ENCODE measurements at regions not wholly inside any gene's neighbourhood (a gene's known extent, or its start where the extent isn't known, plus 50 kb on each side); places are given as distances from the start of the nearest gene placed in this dataset.

GRCh38 chr6:117126213-117126612 is 139.1 kb upstream of the VGLL2 start:
- FAIRE-seq (no peak), DNase-seq (ENCODE audit: insufficient read length, low spot score) (no peak)
- TF ChIP-seq SPI1 (IDR thresholded peaks at IDR 0.05; ENCODE audit: low read depth, low read length): no peak
- no peak for TF ChIP-seq POLR2AphosphoS5 (IDR thresholded peaks at IDR 0.05; ENCODE audit: low read depth, low read length)
- TF ChIP-seq TAF1 (IDR thresholded peaks at IDR 0.05; ENCODE audit: low read depth, low read length): no peak
- TF ChIP-seq PAX5 (IDR thresholded peaks at IDR 0.05; ENCODE audit: insufficient read depth, low read length, severe bottlenecking): no peak
- TF ChIP-seq POLR2A (IDR thresholded peaks at IDR 0.05; ENCODE audit: low read depth, low read length): no peak
- TF ChIP-seq POU2F2 (IDR thresholded peaks at IDR 0.05; ENCODE audit: low read depth, low read length): no peak

GRCh38 chr6:117128052-117128451 is 137.3 kb upstream of the VGLL2 start:
- no peak for DNase-seq (ENCODE audit: insufficient read length, low spot score)
- FAIRE-seq: no peak
- no peak for TF ChIP-seq SPI1 (IDR thresholded peaks at IDR 0.05; ENCODE audit: low read depth, low read length)
- no peak for TF ChIP-seq POLR2A (IDR thresholded peaks at IDR 0.05; ENCODE audit: low read depth, low read length)
- TF ChIP-seq PAX5 (IDR thresholded peaks at IDR 0.05; ENCODE audit: insufficient read depth, low read length, severe bottlenecking): no peak
- TF ChIP-seq POLR2AphosphoS5 (IDR thresholded peaks at IDR 0.05; ENCODE audit: low read depth, low read length): no peak
- TF ChIP-seq TAF1 (IDR thresholded peaks at IDR 0.05; ENCODE audit: low read depth, low read length): no peak
- no peak for TF ChIP-seq POU2F2 (IDR thresholded peaks at IDR 0.05; ENCODE audit: low read depth, low read length)

- TF ChIP-seq PAX5 (IDR thresholded peaks at IDR 0.05; ENCODE audit: insufficient read depth, low read length, severe bottlenecking): no peak
- TF ChIP-seq POLR2AphosphoS5 (IDR thresholded peaks at IDR 0.05; ENCODE audit: low read depth, low read length): no peak
- TF ChIP-seq TAF1 (IDR thresholded peaks at IDR 0.05; ENCODE audit: low read depth, low read length): no peak
- TF ChIP-seq SPI1 (IDR thresholded peaks at IDR 0.05; ENCODE audit: low read depth, low read length): no peak
- TF ChIP-seq POLR2A (IDR thresholded peaks at IDR 0.05; ENCODE audit: low read depth, low read length): no peak
- TF ChIP-seq POU2F2 (IDR thresholded peaks at IDR 0.05; ENCODE audit: low read depth, low read length): no peak
- DNase-seq (ENCODE audit: insufficient read length, low spot score) (no peak), FAIRE-seq (no peak)
These were observed 135.2 kb upstream of the VGLL2 start for GRCh38 chr6:117130125-117130524.

GRCh38 chr6:117136702-117137101 is 128.7 kb upstream of the VGLL2 start:
- no peak for DNase-seq (ENCODE audit: insufficient read length, low spot score)
- FAIRE-seq: no peak
- TF ChIP-seq SPI1 (IDR thresholded peaks at IDR 0.05; ENCODE audit: low read depth, low read length): no peak
- TF ChIP-seq POLR2A (IDR thresholded peaks at IDR 0.05; ENCODE audit: low read depth, low read length): no peak
- TF ChIP-seq POU2F2 (IDR thresholded peaks at IDR 0.05; ENCODE audit: low read depth, low read length): no peak
- no peak for TF ChIP-seq TAF1 (IDR thresholded peaks at IDR 0.05; ENCODE audit: low read depth, low read length)
- TF ChIP-seq PAX5 (IDR thresholded peaks at IDR 0.05; ENCODE audit: insufficient read depth, low read length, severe bottlenecking): no peak
- no peak for TF ChIP-seq POLR2AphosphoS5 (IDR thresholded peaks at IDR 0.05; ENCODE audit: low read depth, low read length)

GRCh38 chr6:117137711-117138110 is 127.6 kb upstream of the VGLL2 start:
- no peak for TF ChIP-seq TAF1 (IDR thresholded peaks at IDR 0.05; ENCODE audit: low read depth, low read length)
- TF ChIP-seq POLR2AphosphoS5 (IDR thresholded peaks at IDR 0.05; ENCODE audit: low read depth, low read length): no peak
- TF ChIP-seq PAX5 (IDR thresholded peaks at IDR 0.05; ENCODE audit: insufficient read depth, low read length, severe bottlenecking): no peak
- TF ChIP-seq SPI1 (IDR thresholded peaks at IDR 0.05; ENCODE audit: low read depth, low read length): no peak
- TF ChIP-seq POU2F2 (IDR thresholded peaks at IDR 0.05; ENCODE audit: low read depth, low read length): no peak
- no peak for TF ChIP-seq POLR2A (IDR thresholded peaks at IDR 0.05; ENCODE audit: low read depth, low read length)
- FAIRE-seq (no peak), DNase-seq (ENCODE audit: insufficient read length, low spot score) (no peak)

DNA sequence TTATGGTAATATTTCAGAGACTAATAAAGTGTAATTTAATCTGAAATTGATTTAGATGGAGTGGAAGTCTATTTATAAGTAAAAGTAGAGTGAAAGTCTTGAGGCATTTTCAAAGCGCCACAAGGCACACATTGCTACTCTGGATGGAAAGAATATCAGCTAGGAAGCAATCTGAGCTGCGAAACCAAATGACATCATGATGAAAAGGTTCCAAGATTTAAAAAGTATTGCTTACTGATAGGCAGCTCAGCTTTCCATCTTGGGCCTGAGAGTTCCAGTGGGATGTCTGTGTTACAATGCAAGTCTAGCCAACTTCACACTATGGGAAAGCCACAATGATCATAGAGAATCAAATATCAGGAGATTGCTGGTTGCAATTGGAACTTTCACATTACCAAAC is 126.9 kb upstream of the VGLL2 start:
- no peak for TF ChIP-seq TAF1 (IDR thresholded peaks at IDR 0.05; ENCODE audit: low read depth, low read length)
- no peak for TF ChIP-seq SPI1 (IDR thresholded peaks at IDR 0.05; ENCODE audit: low read depth, low read length)
- no peak for TF ChIP-seq POU2F2 (IDR thresholded peaks at IDR 0.05; ENCODE audit: low read depth, low read length)
- no peak for TF ChIP-seq POLR2A (IDR thresholded peaks at IDR 0.05; ENCODE audit: low read depth, low read length)
- TF ChIP-seq POLR2AphosphoS5 (IDR thresholded peaks at IDR 0.05; ENCODE audit: low read depth, low read length): no peak
- TF ChIP-seq PAX5 (IDR thresholded peaks at IDR 0.05; ENCODE audit: insufficient read depth, low read length, severe bottlenecking): no peak
- no peak for FAIRE-seq

DNA sequence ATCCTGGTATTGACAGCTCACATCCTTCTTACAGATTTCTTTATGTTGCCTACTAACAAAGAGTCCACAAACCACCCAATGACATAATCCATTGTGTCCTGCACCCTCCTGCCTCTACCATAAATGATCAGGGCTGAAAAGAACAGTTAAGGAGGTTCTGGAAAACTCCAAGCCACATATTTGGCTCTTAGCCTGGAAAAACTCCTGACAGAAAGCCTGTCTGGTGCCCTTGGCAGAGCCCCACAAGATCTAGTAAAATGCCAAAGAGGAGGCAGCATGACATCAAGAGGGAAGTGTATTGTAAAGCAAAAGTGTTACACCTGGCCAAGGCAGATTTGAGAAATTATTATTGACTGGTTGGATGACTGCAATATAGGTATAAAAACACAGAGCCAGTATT is 126.4 kb upstream of the VGLL2 start:
- FAIRE-seq: no peak
- TF ChIP-seq POLR2AphosphoS5 (IDR thresholded peaks at IDR 0.05; ENCODE audit: low read depth, low read length) (no peak), PAX5 (IDR thresholded peaks at IDR 0.05; ENCODE audit: insufficient read depth, low read length, severe bottlenecking) (no peak), SPI1 (IDR thresholded peaks at IDR 0.05; ENCODE audit: low read depth, low read length) (no peak), TAF1 (IDR thresholded peaks at IDR 0.05; ENCODE audit: low read depth, low read length) (no peak), POLR2A (IDR thresholded peaks at IDR 0.05; ENCODE audit: low read depth, low read length) (no peak), POU2F2 (IDR thresholded peaks at IDR 0.05; ENCODE audit: low read depth, low read length) (no peak)
- DNase-seq (ENCODE audit: insufficient read length, low spot score): no peak

More for the DNA sequence above, 126.9 kb upstream of the VGLL2 start:
- no peak for DNase-seq (ENCODE audit: insufficient read length, low spot score)

DNA sequence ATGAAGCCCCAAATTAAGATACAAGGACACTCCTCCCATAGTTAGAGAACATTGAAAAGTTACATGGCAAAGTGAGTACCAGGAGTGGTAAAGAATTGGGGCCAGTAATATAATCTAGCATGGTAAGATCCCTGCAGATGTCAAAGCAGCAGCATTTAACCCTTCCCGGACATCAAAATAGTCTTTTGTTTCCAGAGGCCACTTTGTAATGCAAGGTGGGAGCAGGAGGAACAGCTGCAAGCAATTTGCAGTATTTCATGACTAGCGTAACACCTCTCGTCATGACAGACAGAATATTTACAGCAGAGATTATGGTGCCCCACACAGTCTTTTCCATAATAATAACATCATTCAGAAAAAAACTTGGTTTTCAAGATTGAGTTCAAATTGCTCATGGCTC is 123.2 kb upstream of the VGLL2 start:
- DNase-seq (ENCODE audit: insufficient read length, low spot score): no peak
- no peak for TF ChIP-seq TAF1 (IDR thresholded peaks at IDR 0.05; ENCODE audit: low read depth, low read length)
- no peak for TF ChIP-seq POU2F2 (IDR thresholded peaks at IDR 0.05; ENCODE audit: low read depth, low read length)
- FAIRE-seq: no peak

- DNase-seq (ENCODE audit: insufficient read length, low spot score) (no peak), FAIRE-seq (no peak)
- TF ChIP-seq POLR2A (IDR thresholded peaks at IDR 0.05; ENCODE audit: low read depth, low read length) (no peak), PAX5 (IDR thresholded peaks at IDR 0.05; ENCODE audit: insufficient read depth, low read length, severe bottlenecking) (no peak), POLR2AphosphoS5 (IDR thresholded peaks at IDR 0.05; ENCODE audit: low read depth, low read length) (no peak), SPI1 (IDR thresholded peaks at IDR 0.05; ENCODE audit: low read depth, low read length) (no peak), TAF1 (IDR thresholded peaks at IDR 0.05; ENCODE audit: low read depth, low read length) (no peak), POU2F2 (IDR thresholded peaks at IDR 0.05; ENCODE audit: low read depth, low read length) (no peak)
These were observed 122.4 kb upstream of the VGLL2 start for GRCh38 chr6:117142995-117143394.

- FAIRE-seq (no peak), DNase-seq (ENCODE audit: insufficient read length, low spot score) (no peak)
- TF ChIP-seq POU2F2 (IDR thresholded peaks at IDR 0.05; ENCODE audit: low read depth, low read length): no peak
- TF ChIP-seq POLR2AphosphoS5 (IDR thresholded peaks at IDR 0.05; ENCODE audit: low read depth, low read length): no peak
- TF ChIP-seq TAF1 (IDR thresholded peaks at IDR 0.05; ENCODE audit: low read depth, low read length): no peak
- no peak for TF ChIP-seq POLR2A (IDR thresholded peaks at IDR 0.05; ENCODE audit: low read depth, low read length)
- no peak for TF ChIP-seq PAX5 (IDR thresholded peaks at IDR 0.05; ENCODE audit: insufficient read depth, low read length, severe bottlenecking)
- TF ChIP-seq SPI1 (IDR thresholded peaks at IDR 0.05; ENCODE audit: low read depth, low read length): no peak
These were observed 121.7 kb upstream of the VGLL2 start for GRCh38 chr6:117143647-117144046.

All from GM12891 (cell line).